Psoas muscle (tissue), 7 donors: ENCODE measurements at regions not wholly inside any gene's neighbourhood (a gene's known extent, or its start where the extent isn't known, plus 50 kb on each side); places are given as distances from the start of the nearest gene placed in this dataset.

Experiments
- ATAC-seq, 4 donors: fragments of 200-7000 bp; cut with Tn5 transposase; one replicate each; pipeline ENCODE4 v1.9.1; 2020; ENCODE audit warnings: moderate library complexity in 3 of 4, mild to moderate bottlenecking in 2 of 4
- DNase-seq, 2 donors: peaks; one replicate each; pipeline ENCODE4 v3.0.0-alpha.2; 2020
- H3K27ac ChIP-seq: fragments of 200-600 bp; one replicate; pipeline ENCODE4 v1.8.0; 2022
- H3K27me3 ChIP-seq, 3 donors: fragments of 200-600 bp in 1 of 3; one replicate each; pipeline versions ENCODE4 v1.6.1 to v1.8.0; 2013 to 2022; ENCODE audit warnings: low read length in 2 of 3, mild to moderate bottlenecking in 2 of 3, moderate library complexity in 1 of 3; ENCODE audit not compliant: insufficient read depth in 3 of 3
- H3K36me3 ChIP-seq, 2 donors: fragments of 200-600 bp in 1 of 2; one replicate each; pipeline versions ENCODE4 v1.6.1 to v1.8.0; 2013 to 2022; ENCODE audit warnings: low read depth in 1 of 2, mild to moderate bottlenecking in 1 of 2, moderate library complexity in 1 of 2; ENCODE audit not compliant: insufficient read depth in 1 of 2
- H3K4me1 ChIP-seq: fragments of 200-600 bp; one replicate; pipeline ENCODE4 v1.8.0; 2022
- H3K4me3 ChIP-seq: fragments of 200-600 bp; one replicate; pipeline ENCODE4 v1.8.0; 2022; ENCODE audit warnings: mild to moderate bottlenecking
- H3K9me3 ChIP-seq: fragments of 200-600 bp; one replicate; pipeline ENCODE4 v1.8.0; 2022
- CTCF ChIP-seq: fragments of 200-600 bp; IDR thresholded peaks from one replicate; pipeline ENCODE4 v1.8.0; 2022; ENCODE audit warnings: antibody characterized with exemption
- WGBS, 3 donors: extraction: QIAGEN DNeasy Blood & Tissue Kit; methylation state at CpG; one replicate each; pipeline versions ENCODE4 v1.1.6 to v1.1.7; 2013; 5-methylcytosine and 5-hydroxymethylcytosine counted together
- intact Hi-C, 2 donors: fragments of 100-400 bp; cut with DNase I; formaldehyde crosslinking; loops; one replicate each; pipeline versions ENCODE4 v1.11.0 to v1.14.2; 2022
- donor health status: healthy with polysubstance abuse.
- donor health status: DM: no; HTN: no; CAD: no; lungs with moderate emphysema.
- donor health status: Bipolar disorder and iron deficiency.
- donor health status: healthy.
- donor health status: DM: yes; HTN: yes; CAD: no.
- donor health status: DM: no; HTN: no; CAD: no.
- donor health status: DM: yes; HTN: yes; CAD: no.

- intact Hi-C loops = no loop called here
- H3K4me3 ChIP-seq = no peak overlapping the region
- H3K9me3 ChIP-seq = peaks cover 7% of the 10 kb centered on the region
- H3K27me3 ChIP-seq = no peaks in the 10 kb centered on the region
- 13 to 16% (median 16%) methylated on average over 1 of the region's 1 CpG for WGBS, 3 donors
- no peaks in the 10 kb centered on the region for H3K36me3 ChIP-seq
- no peaks in the 10 kb centered on the region for H3K4me1 ChIP-seq
- no peak for TF ChIP-seq CTCF
- ATAC-seq (no peak), DNase-seq (no peak)
- H3K27ac ChIP-seq = no peak overlapping the region
Measured at GRCh38 chr13:79772811-79773210, 291.9 kb downstream of the NDFIP2 start.

GRCh38 chr13:79771493-79771892, 290.5 kb downstream of the NDFIP2 start:
- ATAC-seq (no peak), DNase-seq (no peak)
- no peaks in the 10 kb centered on the region for H3K27me3 ChIP-seq
- no peaks in the 10 kb centered on the region for H3K4me1 ChIP-seq
- intact Hi-C loops = no loop called here
- H3K4me3 ChIP-seq = no peak overlapping the region
- H3K9me3 ChIP-seq = peaks cover 7% of the 10 kb centered on the region
- H3K27ac ChIP-seq = no peak overlapping the region
- H3K36me3 ChIP-seq = no peaks in the 10 kb centered on the region
- TF ChIP-seq CTCF = no peak

- intact Hi-C loops = no loop called here
- 60 to 92% (median 74%) methylated on average over 1 of the region's 1 CpG for WGBS, 3 donors
Measured at GRCh38 chr13:79770056-79770455, 289.1 kb downstream of the NDFIP2 start.

GRCh38 chr13:79767126-79767525, 286.2 kb downstream of the NDFIP2 start:
- no peak overlapping the region for H3K27ac ChIP-seq
- TF ChIP-seq CTCF = no peak
- DNase-seq (no peak), ATAC-seq (no peak)
- H3K4me3 ChIP-seq = no peak overlapping the region
- no peaks in the 10 kb centered on the region for H3K4me1 ChIP-seq
- peaks cover 7% of the 10 kb centered on the region for H3K9me3 ChIP-seq
- intact Hi-C loops = no loop called here
- no peaks in the 10 kb centered on the region for H3K27me3 ChIP-seq
- WGBS, 3 donors = 85 to 89% (median 88%) methylated on average over 2 of the region's 2 CpGs
- no peaks in the 10 kb centered on the region for H3K36me3 ChIP-seq

More at GRCh38 chr13:79770056-79770455, 289.1 kb downstream of the NDFIP2 start:
- Histone ChIP-seq H3K27me3 (no peaks in the 10 kb centered on the region), H3K36me3 (no peaks in the 10 kb centered on the region), H3K4me1 (no peaks in the 10 kb centered on the region), H3K27ac (no peak overlapping the region), H3K9me3 (peaks cover 7% of the 10 kb centered on the region), H3K4me3 (no peak overlapping the region)
- ATAC-seq = no peak
- no peak for DNase-seq
- TF ChIP-seq CTCF = no peak

- no peak overlapping the region for H3K4me3 ChIP-seq
- no peaks in the 10 kb centered on the region for H3K9me3 ChIP-seq
- DNase-seq (no peak), ATAC-seq (no peak)
- no peak for TF ChIP-seq CTCF
- intact Hi-C loops = no loop called here
- no peaks in the 10 kb centered on the region for H3K4me1 ChIP-seq
- H3K27me3 ChIP-seq = no peaks in the 10 kb centered on the region
- no peak overlapping the region for H3K27ac ChIP-seq
- no peaks in the 10 kb centered on the region for H3K36me3 ChIP-seq
Measured at GRCh38 chr13:79765331-79765730, 284.4 kb downstream of the NDFIP2 start.
